HepG2 (cell line): ENCODE measurements at regions not wholly inside any gene's neighbourhood (a gene's known extent, or its start where the extent isn't known, plus 50 kb on each side); places are given as distances from the start of the nearest gene placed in this dataset.

Experiments
- ATAC-seq: fragments of 200-7000 bp; cut with Tn5 transposase; 3 replicates; pipeline ENCODE4 v1.9.1; 2020; ENCODE audit warnings: mild to moderate bottlenecking, moderate library complexity
- BruUV-seq: library from RNA; stranded (reverse); fragments of 400-500 nt; replicated peaks from 2 replicates; lab custom pipeline; 2021; lab: Mats Ljungman, UMichigan
- CTCF ChIA-PET: fragments of 300-600 bp; formaldehyde crosslinking; extraction: SDS; loops from one replicate; lab custom pipeline; 2021; ENCODE audit warnings: low total read pairs, inconsistent platforms, low intra/inter-chr PET ratio; lab: Yijun Ruan, JAX
- POLR2A ChIA-PET: fragments of 350-600 bp; sonication (Branson Sonifier 250); formaldehyde crosslinking; loops from one replicate; lab custom pipeline; 2020; ENCODE audit warnings: antibody characterized with exemption, inconsistent platforms; lab: Yijun Ruan, JAX
- DNase-seq: peaks from one replicate; pipeline ENCODE4 v3.0.0-alpha.2; 2015; ENCODE audit warnings: low spot score
- FAIRE-seq: peaks from 3 replicates; lab custom pipeline; 2011; peaks lifted over from hg19 to GRCh38; lab: Jason Lieb, UNC
- H2AFZ ChIP-seq: one replicate; pipeline ENCODE4 v1.6.1; 2011; ENCODE audit warnings: low read length, inconsistent platforms
- H3K27ac ChIP-seq: fragments of 300-600 bp; 3 replicates; pipeline ENCODE4 v1.8.0; 2011; ENCODE audit warnings: mixed run types, mild to moderate bottlenecking, mixed read lengths, low read length, inconsistent platforms; ENCODE audit not compliant: insufficient read depth; ENCODE audit errors: extremely low read length
- H3K27me3 ChIP-seq, 2 experiments: fragments of 200-600 bp in 1 of 2; 2 replicates in 1 of 2; 3 replicates in 1 of 2; pipeline versions ENCODE4 v1.6.0 to v1.8.0; 2011; ENCODE audit warnings: low read length in 2 of 2, mild to moderate bottlenecking in 2 of 2, moderate library complexity in 2 of 2, inconsistent platforms in 1 of 2; ENCODE audit not compliant: insufficient read depth in 2 of 2, control insufficient read depth in 1 of 2
- H3K36me3 ChIP-seq, 2 experiments: fragments of 200-600 bp in 1 of 2; replicated peaks in 1 of 2; 2 replicates in 1 of 2; 3 replicates in 1 of 2; pipeline versions ENCODE4 v1.5.1 to v1.8.0; 2011; ENCODE audit warnings: low read length in 2 of 2, inconsistent platforms in 1 of 2; ENCODE audit not compliant: insufficient read depth in 2 of 2, control insufficient read depth in 1 of 2
- H3K4me1 ChIP-seq: 2 replicates; pipeline ENCODE4 v1.5.1; 2012; ENCODE audit warnings: low read length, inconsistent platforms; ENCODE audit not compliant: insufficient read depth
- H3K4me2 ChIP-seq: 2 replicates; pipeline ENCODE4 v1.6.0; 2011; ENCODE audit warnings: low read depth, low read length, inconsistent platforms
- H3K4me3 ChIP-seq, 3 experiments: fragments of 200-600 bp in 1 of 3; sonication (generic), shearing (Covaris generic) in 1 of 3; replicated peaks in 1 of 3; 2 replicates each; pipeline ENCODE4 v1.5.1; 2011 to 2016; ENCODE audit warnings: low read length in 3 of 3, inconsistent platforms in 2 of 3, low read depth in 2 of 3, mild to moderate bottlenecking in 2 of 3, control low read depth in 1 of 3, mixed read lengths in 1 of 3; ENCODE audit not compliant: insufficient read depth in 1 of 3
- H3K79me2 ChIP-seq: one replicate; pipeline ENCODE4 v1.6.1; 2011; ENCODE audit warnings: low read length, inconsistent platforms; ENCODE audit not compliant: insufficient read depth
- H3K9ac ChIP-seq: 2 replicates; pipeline ENCODE4 v1.6.0; 2011; ENCODE audit warnings: mild to moderate bottlenecking, low read depth, low read length, inconsistent platforms; ENCODE audit not compliant: insufficient read depth
- H3K9me3 ChIP-seq: 2 replicates; pipeline ENCODE4 v1.5.1; 2012; ENCODE audit warnings: mild to moderate bottlenecking, low read length
- H4K20me1 ChIP-seq: 2 replicates; pipeline ENCODE4 v1.6.0; 2011; ENCODE audit warnings: inconsistent platforms, mild to moderate bottlenecking, low read length, moderate library complexity; ENCODE audit not compliant: insufficient read depth
- GMEB1 ChIP-seq: sonication (generic); formaldehyde crosslinking; IDR thresholded peaks from 2 replicates; pipeline ENCODE4 v1.5.1; 2020; ENCODE audit warnings: missing genetic modification reagents, mild to moderate bottlenecking, borderline replicate concordance
- MTA1 ChIP-seq: sonication (generic); formaldehyde crosslinking; IDR thresholded peaks from 2 replicates; pipeline ENCODE4 v1.4.0; 2020; ENCODE audit warnings: missing genetic modification reagents, mild to moderate bottlenecking, borderline replicate concordance
- MYC ChIP-seq: sonication (generic); formaldehyde crosslinking; IDR thresholded peaks from 2 replicates; pipeline ENCODE4 v1.9.0; 2021; ENCODE audit warnings: missing genetic modification reagents, borderline replicate concordance
- RAD51 ChIP-seq: fragments of 450-650 bp; IDR thresholded peaks from 2 replicates; pipeline ENCODE4 v1.6.1; 2016; ENCODE audit warnings: borderline replicate concordance
- SIN3A ChIP-seq: IDR thresholded peaks from 2 replicates; pipeline ENCODE4 v1.6.1; 2011; ENCODE audit warnings: low read depth, mild to moderate bottlenecking, control low read depth, low read length, borderline replicate concordance
- ZNF180 ChIP-seq: sonication (generic); formaldehyde crosslinking; IDR thresholded peaks from 2 replicates; pipeline ENCODE4 v1.4.0; 2020; ENCODE audit warnings: low read depth, missing genetic modification reagents, borderline replicate concordance
- ZNF276 ChIP-seq: sonication (generic); formaldehyde crosslinking; IDR thresholded peaks from 2 replicates; pipeline ENCODE4 v1.4.0; 2020; ENCODE audit warnings: mild to moderate bottlenecking, low read depth, missing genetic modification reagents
- ZNF354B ChIP-seq: sonication (generic); formaldehyde crosslinking; IDR thresholded peaks from 2 replicates; pipeline ENCODE4 v1.8.0; 2022; ENCODE audit warnings: mild to moderate bottlenecking, missing genetic modification reagents
- ZNF678 ChIP-seq: sonication (generic); formaldehyde crosslinking; IDR thresholded peaks from 2 replicates; pipeline ENCODE4 v1.4.0; 2020; ENCODE audit warnings: mild to moderate bottlenecking, missing genetic modification reagents
- ZNF772 ChIP-seq: sonication (generic); formaldehyde crosslinking; IDR thresholded peaks from 2 replicates; pipeline ENCODE4 v1.5.0; 2020; ENCODE audit warnings: mild to moderate bottlenecking, missing genetic modification reagents
- ZNF790 ChIP-seq: sonication (generic); formaldehyde crosslinking; IDR thresholded peaks from 2 replicates; pipeline ENCODE4 v1.8.0; 2022; ENCODE audit warnings: missing genetic modification reagents, mild to moderate bottlenecking, borderline replicate concordance
- WGBS: methylation state at CpG from one replicate; pipeline ENCODE4 v1.1.6; 2017; ENCODE audit warnings: low lambda C conversion rate; 5-methylcytosine and 5-hydroxymethylcytosine counted together
- in situ Hi-C: cut with HindIII; loops from 2 replicates; pipeline ENCODE4 v1.10.0; 2017; ENCODE audit warnings: low pct_unique_long_range_greater_than_20kb; ENCODE audit not compliant: extremely low pct_ligation_motif_present
- intact Hi-C: fragments of 100-400 bp; cut with micrococcal nuclease; formaldehyde crosslinking; loops from one replicate; pipeline ENCODE4 v1.10.0; 2022; ENCODE audit not compliant: unreplicated experiment

GRCh38 chr18:75346671-75347070 lies 80.8 kb downstream of the SMIM21 start (continued):
- TF ChIP-seq GMEB1 (CRISPR knock-in tag), result no peak
- TF ChIP-seq MTA1, result no peak
- TF ChIP-seq ZNF354B (CRISPR knock-in tag), result no peak
- TF ChIP-seq ZNF180 (CRISPR knock-in tag), result no peak
- no peak for TF ChIP-seq ZNF790 (CRISPR knock-in tag)

- H3K9ac ChIP-seq, result no peak overlapping the region
- POLR2A ChIA-PET, result no interaction called here
- no peaks in the 10 kb centered on the region for H3K36me3 ChIP-seq
- H3K27me3 ChIP-seq, result peaks cover 0 to 5% of the 10 kb centered on the region in 2 experiments; a peak in 1 of 5 replicates
- CTCF ChIA-PET, result no interaction called here
- intact Hi-C loops (no loop called here), in situ Hi-C loops (no loop called here)
- H3K79me2 ChIP-seq, result no peaks in the 10 kb centered on the region
- DNase-seq (no peak), ATAC-seq (no peak), FAIRE-seq (no peak)
- no peaks in the 10 kb centered on the region for H4K20me1 ChIP-seq
- H3K4me2 ChIP-seq, result no peak overlapping the region
- H3K27ac ChIP-seq, result no peak overlapping the region
- H3K9me3 ChIP-seq, result no peaks in the 10 kb centered on the region
- no peak for TF ChIP-seq RAD51
- TF ChIP-seq MYC (CRISPR knock-in tag), result no peak
- no peak for TF ChIP-seq ZNF276 (CRISPR knock-in tag)
- TF ChIP-seq ZNF678 (CRISPR knock-in tag), result no peak
- no peak for TF ChIP-seq ZNF772 (CRISPR knock-in tag)
- no peak for TF ChIP-seq SIN3A
- H2AFZ ChIP-seq, result no peak overlapping the region
- H3K4me3 ChIP-seq, result no peak overlapping the region
- no TSS peak for BruUV-seq
- 47% methylated on average over 6 of the region's 7 CpGs for WGBS
- no peaks in the 10 kb centered on the region for H3K4me1 ChIP-seq
Observed at GRCh38 chr18:75344615-75345014, 82.9 kb downstream of the SMIM21 start.
